Fibroblast of lung (primary cell): ENCODE measurements at regions not wholly inside any gene's neighbourhood (a gene's known extent, or its start where the extent isn't known, plus 50 kb on each side); places are given as distances from the start of the nearest gene placed in this dataset.

ENCODE experiments used
- DNase-seq, 2 donors: peaks; one replicate each; pipeline versions ENCODE4 v3.0.0 to v3.0.0-alpha.2; 2010; ENCODE audit warnings: low read depth in 2 of 2
- H2AFZ ChIP-seq: 2 replicates; pipeline ENCODE4 v1.5.1; 2012; ENCODE audit warnings: low read length, control low read depth, inconsistent platforms
- H3K27ac ChIP-seq: 2 replicates; pipeline ENCODE4 v1.5.1; 2011; ENCODE audit warnings: low read length, control low read depth; ENCODE audit not compliant: insufficient read depth
- H3K27me3 ChIP-seq: 2 replicates; pipeline ENCODE4 v1.5.1; 2011; ENCODE audit warnings: mild to moderate bottlenecking, low read length; ENCODE audit not compliant: control insufficient read depth, insufficient read depth
- H3K36me3 ChIP-seq: 2 replicates; pipeline ENCODE4 v1.5.1; 2011; ENCODE audit warnings: low read length; ENCODE audit not compliant: control insufficient read depth, insufficient read depth
- H3K4me1 ChIP-seq: 2 replicates; pipeline ENCODE4 v1.5.1; 2011; ENCODE audit warnings: low read length; ENCODE audit not compliant: control insufficient read depth, insufficient read depth; ENCODE audit errors: extremely low read depth
- H3K4me2 ChIP-seq: 2 replicates; pipeline ENCODE4 v1.5.1; 2011; ENCODE audit warnings: low read length, control low read depth; ENCODE audit not compliant: insufficient read depth; ENCODE audit errors: extremely low read depth
- H3K4me3 ChIP-seq, 4 experiments: fragments of 200-600 bp in 1 of 4; sonication (generic) in 1 of 4; replicated peaks in 1 of 4; 2 replicates each; pipeline ENCODE4 v1.5.1; 2011 to 2016; ENCODE audit warnings: low read length in 4 of 4, low read depth in 3 of 4, mild to moderate bottlenecking in 3 of 4, control low read depth in 2 of 4, inconsistent platforms in 1 of 4, mixed read lengths in 1 of 4; ENCODE audit not compliant: insufficient read depth in 1 of 4; ENCODE audit errors: control extremely low read depth in 1 of 4
- H3K79me2 ChIP-seq: 2 replicates; pipeline ENCODE4 v1.5.1; 2012; ENCODE audit warnings: mild to moderate bottlenecking, low read length, inconsistent platforms; ENCODE audit not compliant: control insufficient read depth, insufficient read depth
- H3K9ac ChIP-seq: 2 replicates; pipeline ENCODE4 v1.5.1; 2011; ENCODE audit warnings: mild to moderate bottlenecking, low read length, control low read depth; ENCODE audit not compliant: insufficient read depth
- H3K9me3 ChIP-seq: 2 replicates; pipeline ENCODE4 v1.5.1; 2012; ENCODE audit warnings: low read depth, low read length; ENCODE audit not compliant: control insufficient read depth, insufficient read depth
- H4K20me1 ChIP-seq: 2 replicates; pipeline ENCODE4 v1.5.1; 2011; ENCODE audit warnings: low read length; ENCODE audit not compliant: control insufficient read depth, insufficient read depth; ENCODE audit errors: extremely low read depth
- EZH2 ChIP-seq: IDR thresholded peaks from 2 replicates; pipeline ENCODE4 v1.5.1; 2012; ENCODE audit warnings: low read length, control low read depth, mild to moderate bottlenecking; ENCODE audit errors: missing control alignments
- TF ChIP-seq, protein P1 (sequence below), 2 donors: IDR thresholded peaks in 1 of 2; conservative IDR thresholded peaks in 1 of 2; 1 replicate in 1 of 2; 2 replicates in 1 of 2; pipeline ENCODE4 v1.5.1; 2011 to 2012; ENCODE audit warnings: low read length in 2 of 2, control low read depth in 1 of 2, inconsistent platforms in 1 of 2, low read depth in 1 of 2, mild to moderate bottlenecking in 1 of 2

DNA sequence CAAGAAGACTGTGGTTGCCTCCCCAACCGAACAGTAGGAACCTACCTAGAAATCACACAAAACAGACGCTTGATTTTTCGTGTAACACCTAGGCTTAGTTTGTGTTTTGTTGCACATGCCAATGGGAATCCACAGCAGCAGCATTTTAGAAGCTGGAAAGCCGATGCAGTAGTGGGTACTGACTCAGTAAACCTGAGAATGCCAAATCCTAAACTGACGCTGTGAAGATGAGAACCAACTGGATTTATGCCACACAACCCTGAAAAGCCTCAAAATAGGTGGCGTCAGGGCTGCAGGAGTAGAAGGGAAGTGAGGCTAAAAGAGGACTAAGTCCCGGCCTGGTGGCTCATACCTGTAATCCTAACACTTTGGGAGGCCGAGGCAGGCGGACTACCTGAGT lies 162.5 kb downstream of the REEP3 start:
- Histone ChIP-seq H3K9me3 (no peaks in the 10 kb centered on the region), H3K4me1 (peaks cover 3% of the 10 kb centered on the region), H3K79me2 (no peaks in the 10 kb centered on the region), H3K27me3 (no peaks in the 10 kb centered on the region), H3K4me2 (no peak overlapping the region), H3K36me3 (no peaks in the 10 kb centered on the region), H4K20me1 (no peaks in the 10 kb centered on the region), H3K27ac (no peak overlapping the region), H2AFZ (no peak overlapping the region), H3K9ac (no peak overlapping the region), H3K4me3 (no peak overlapping the region)
- TF ChIP-seq, protein P1, sequence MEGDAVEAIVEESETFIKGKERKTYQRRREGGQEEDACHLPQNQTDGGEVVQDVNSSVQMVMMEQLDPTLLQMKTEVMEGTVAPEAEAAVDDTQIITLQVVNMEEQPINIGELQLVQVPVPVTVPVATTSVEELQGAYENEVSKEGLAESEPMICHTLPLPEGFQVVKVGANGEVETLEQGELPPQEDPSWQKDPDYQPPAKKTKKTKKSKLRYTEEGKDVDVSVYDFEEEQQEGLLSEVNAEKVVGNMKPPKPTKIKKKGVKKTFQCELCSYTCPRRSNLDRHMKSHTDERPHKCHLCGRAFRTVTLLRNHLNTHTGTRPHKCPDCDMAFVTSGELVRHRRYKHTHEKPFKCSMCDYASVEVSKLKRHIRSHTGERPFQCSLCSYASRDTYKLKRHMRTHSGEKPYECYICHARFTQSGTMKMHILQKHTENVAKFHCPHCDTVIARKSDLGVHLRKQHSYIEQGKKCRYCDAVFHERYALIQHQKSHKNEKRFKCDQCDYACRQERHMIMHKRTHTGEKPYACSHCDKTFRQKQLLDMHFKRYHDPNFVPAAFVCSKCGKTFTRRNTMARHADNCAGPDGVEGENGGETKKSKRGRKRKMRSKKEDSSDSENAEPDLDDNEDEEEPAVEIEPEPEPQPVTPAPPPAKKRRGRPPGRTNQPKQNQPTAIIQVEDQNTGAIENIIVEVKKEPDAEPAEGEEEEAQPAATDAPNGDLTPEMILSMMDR (conservative IDR thresholded peaks at IDR 0.05 in 1 of 2, IDR thresholded peaks at IDR 0.05 in 1 of 2; ENCODE audit: low read depth in 1 of 2, low read length in 2 of 2) = no peak
- TF ChIP-seq EZH2 = no peak
- DNase-seq = no peak

DNA sequence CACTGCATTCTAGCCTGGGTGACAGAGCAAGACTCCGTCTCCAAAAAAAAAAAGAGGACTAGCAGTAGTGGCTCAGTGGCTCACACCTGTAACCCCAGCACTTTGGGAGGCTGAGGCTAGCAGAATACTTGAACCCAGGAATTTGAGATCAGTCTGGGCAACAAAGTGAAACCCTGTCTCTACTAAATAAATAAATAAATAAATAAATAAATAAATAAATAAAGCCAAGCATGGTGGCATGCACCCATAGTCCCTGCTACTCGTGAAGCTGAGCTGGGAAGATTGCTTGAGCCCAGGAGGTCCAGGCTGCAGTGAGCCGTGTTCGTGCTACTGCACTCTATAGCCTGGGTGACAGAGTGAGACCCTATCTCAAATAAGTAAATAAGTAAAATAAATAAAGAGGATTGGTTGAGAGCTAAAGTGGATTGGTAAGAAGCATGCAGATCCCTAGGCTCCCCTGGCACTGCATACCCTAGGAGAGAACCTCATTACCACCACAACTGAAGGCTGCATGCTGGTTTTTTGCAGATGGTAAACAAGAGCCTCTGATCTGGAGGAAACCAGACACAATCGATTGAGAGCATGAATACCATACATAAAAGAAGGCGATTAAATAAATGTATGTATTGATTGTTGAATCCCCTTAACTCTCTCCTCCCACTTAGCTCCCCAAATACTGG lies 163.2 kb downstream of the REEP3 start:
- Histone ChIP-seq H3K36me3 (no peaks in the 10 kb centered on the region), H3K4me3 (no peak overlapping the region), H3K9me3 (no peaks in the 10 kb centered on the region), H3K27me3 (no peaks in the 10 kb centered on the region), H2AFZ (no peak overlapping the region), H3K4me2 (no peak overlapping the region), H3K79me2 (no peaks in the 10 kb centered on the region), H3K4me1 (peaks cover 3% of the 10 kb centered on the region), H4K20me1 (no peaks in the 10 kb centered on the region), H3K9ac (no peak overlapping the region), H3K27ac (no peak overlapping the region)
- TF ChIP-seq, protein P1 (conservative IDR thresholded peaks at IDR 0.05 in 1 of 2, IDR thresholded peaks at IDR 0.05 in 1 of 2; ENCODE audit: low read depth in 1 of 2, low read length in 2 of 2) = no peak
- no peak for TF ChIP-seq EZH2
- no peak for DNase-seq

DNA sequence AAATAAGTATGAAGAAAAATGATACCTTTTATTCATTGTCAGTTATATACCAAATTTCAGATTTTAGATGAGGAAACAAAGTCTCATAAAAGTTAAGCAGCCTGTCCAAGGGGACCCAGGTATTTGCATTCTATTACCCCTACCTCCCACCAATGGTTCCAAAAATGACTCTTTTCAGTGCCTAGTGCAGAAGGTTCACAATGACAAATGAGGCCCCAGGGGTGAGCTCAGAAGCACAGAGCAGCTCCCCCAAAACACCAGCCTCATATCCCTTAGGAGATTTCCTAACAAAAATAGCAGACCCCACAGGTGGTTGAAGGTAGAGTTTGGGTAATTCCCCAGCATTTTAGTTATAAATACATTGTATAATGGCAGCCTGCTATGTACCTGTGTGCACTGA lies 168.6 kb downstream of the REEP3 start:
- Histone ChIP-seq H3K27ac (no peak overlapping the region), H3K79me2 (no peaks in the 10 kb centered on the region), H3K4me1 (no peaks in the 10 kb centered on the region), H3K4me3 (no peak overlapping the region), H2AFZ (no peak overlapping the region), H4K20me1 (no peaks in the 10 kb centered on the region), H3K9ac (no peak overlapping the region), H3K4me2 (no peak overlapping the region), H3K9me3 (no peaks in the 10 kb centered on the region), H3K27me3 (no peaks in the 10 kb centered on the region), H3K36me3 (no peaks in the 10 kb centered on the region)
- TF ChIP-seq EZH2 = no peak
- TF ChIP-seq, protein P1 (conservative IDR thresholded peaks at IDR 0.05 in 1 of 2, IDR thresholded peaks at IDR 0.05 in 1 of 2; ENCODE audit: low read depth in 1 of 2, low read length in 2 of 2) = no peak
- DNase-seq = no peak
